ENCODE measurements at regions not wholly inside any gene's neighbourhood (a gene's known extent, or its start where the extent isn't known, plus 50 kb on each side); places are given as distances from the start of the nearest gene placed in this dataset.

- no peak for TF ChIP-seq CTCF (IDR thresholded peaks at IDR 0.05; ENCODE audit: insufficient read depth, low read length)
- TF ChIP-seq POLR2AphosphoS5 (IDR thresholded peaks at IDR 0.05; ENCODE audit: low read depth), result no peak
- no peak for TF ChIP-seq GABPA (IDR thresholded peaks at IDR 0.05; ENCODE audit: low read depth)
Observed at GRCh38 chr18:1998121-1998520, 573.2 kb downstream of the METTL4 start.

All from HL-60 (cell line).